ENCODE measurements at regions not wholly inside any gene's neighbourhood (a gene's known extent, or its start where the extent isn't known, plus 50 kb on each side); places are given as distances from the start of the nearest gene placed in this dataset.

GRCh38 chr10:10902951-10903350 lies 114.7 kb upstream of the CELF2 start:
- TF ChIP-seq CTCF (IDR thresholded peaks at IDR 0.05) (no peak), POLR2A (IDR thresholded peaks at IDR 0.05) (no peak), POLR2AphosphoS5 (IDR thresholded peaks at IDR 0.05) (no peak), EP300 (IDR thresholded peaks at IDR 0.05) (no peak)
